RPMI7951 (cell line): ENCODE measurements at regions not wholly inside any gene's neighbourhood (a gene's known extent, or its start where the extent isn't known, plus 50 kb on each side); places are given as distances from the start of the nearest gene placed in this dataset.
"Not testable (repeated sequence)": the region's sequence is repeated elsewhere in the genome, so short reads cannot be mapped to it uniquely, and the experiment has no call there.

Experiments used
- DNase-seq: peaks from one replicate; pipeline ENCODE4 v3.0.0-alpha.2; 2012; ENCODE audit warnings: low read depth

- peak; percentile 4 for DNase-seq
Observed at GRCh38 chr13:83121896-83122295, 760.4 kb downstream of the SLITRK1 start.

- DNase-seq, result no peak
Observed at GRCh38 chr13:83117046-83117445, 765.2 kb downstream of the SLITRK1 start.

- not testable (repeated sequence) for DNase-seq
Observed at GRCh38 chr13:83101574-83102247, 780.6 kb downstream of the SLITRK1 start.

- DNase-seq, result no peak
Observed at GRCh38 chr13:83100237-83100636, 782.0 kb downstream of the SLITRK1 start.

- DNase-seq, result no peak
Observed at GRCh38 chr13:83088858-83089257, 793.4 kb downstream of the SLITRK1 start.

GRCh38 chr13:83086948-83087347 is 795.3 kb downstream of the SLITRK1 start:
- no peak for DNase-seq

- no peak for DNase-seq
Observed at GRCh38 chr13:83086088-83086487, 796.2 kb downstream of the SLITRK1 start.

GRCh38 chr13:83085186-83085900 is 796.9 kb downstream of the SLITRK1 start:
- no peak for DNase-seq

GRCh38 chr13:83077499-83077898 is 804.8 kb downstream of the SLITRK1 start:
- DNase-seq, result no peak

- not testable (repeated sequence) for DNase-seq
Observed at GRCh38 chr13:83073930-83074329, 808.3 kb downstream of the SLITRK1 start.

GRCh38 chr13:83065108-83065507 is 817.2 kb downstream of the SLITRK1 start:
- peak; percentile 23 for DNase-seq

GRCh38 chr13:83057119-83057518 is 825.2 kb downstream of the SLITRK1 start:
- DNase-seq, result peak; percentile 14

- DNase-seq, result no peak
Observed at GRCh38 chr13:83056269-83056668, 826.0 kb downstream of the SLITRK1 start.

- no peak for DNase-seq
Observed at GRCh38 chr13:83048419-83048818, 833.9 kb downstream of the SLITRK1 start.

GRCh38 chr13:83024955-83025594 is 857.2 kb downstream of the SLITRK1 start:
- DNase-seq, result no peak

- DNase-seq, result no peak
Observed at GRCh38 chr13:83024232-83024631, 858.0 kb downstream of the SLITRK1 start.

GRCh38 chr13:83019986-83020385 is 862.3 kb downstream of the SLITRK1 start:
- no peak for DNase-seq

- DNase-seq, result no peak
Observed at GRCh38 chr13:83009987-83010386, 872.3 kb downstream of the SLITRK1 start.

GRCh38 chr13:83008212-83008929 is 873.9 kb downstream of the SLITRK1 start:
- no peak for DNase-seq

GRCh38 chr13:83007226-83007625 is 875.0 kb downstream of the SLITRK1 start:
- no peak for DNase-seq

GRCh38 chr13:83003185-83003584 is 879.1 kb downstream of the SLITRK1 start:
- no peak for DNase-seq

- no peak for DNase-seq
Observed at GRCh38 chr13:82993417-82993816, 888.9 kb downstream of the SLITRK1 start.
